ENCODE measurements at regions not wholly inside any gene's neighbourhood (a gene's known extent, or its start where the extent isn't known, plus 50 kb on each side); places are given as distances from the start of the nearest gene placed in this dataset.
"Not testable (repeated sequence)": the region's sequence is repeated elsewhere in the genome, so short reads cannot be mapped to it uniquely, and the experiment has no call there.

DNA sequence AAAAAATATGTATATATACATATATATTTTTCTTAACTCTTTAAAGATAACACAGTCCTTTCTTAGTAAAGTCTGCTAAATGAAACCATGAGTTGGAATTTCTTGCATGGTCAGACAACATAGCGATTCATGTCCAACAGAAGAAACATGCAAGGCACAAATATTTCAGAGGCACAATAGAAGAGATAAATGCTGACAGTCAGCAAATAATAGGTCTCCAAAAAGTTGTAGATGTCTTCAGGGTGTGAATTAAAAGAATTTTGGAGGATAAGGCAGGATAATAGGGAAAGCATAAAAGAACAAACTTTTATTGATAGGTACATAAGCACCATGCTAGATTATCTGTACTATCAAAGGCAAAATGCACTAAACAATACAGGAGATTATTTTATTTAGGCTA is 800.2 kb downstream of the PLCL1 start:
- DNase-seq, result no peak

DNA sequence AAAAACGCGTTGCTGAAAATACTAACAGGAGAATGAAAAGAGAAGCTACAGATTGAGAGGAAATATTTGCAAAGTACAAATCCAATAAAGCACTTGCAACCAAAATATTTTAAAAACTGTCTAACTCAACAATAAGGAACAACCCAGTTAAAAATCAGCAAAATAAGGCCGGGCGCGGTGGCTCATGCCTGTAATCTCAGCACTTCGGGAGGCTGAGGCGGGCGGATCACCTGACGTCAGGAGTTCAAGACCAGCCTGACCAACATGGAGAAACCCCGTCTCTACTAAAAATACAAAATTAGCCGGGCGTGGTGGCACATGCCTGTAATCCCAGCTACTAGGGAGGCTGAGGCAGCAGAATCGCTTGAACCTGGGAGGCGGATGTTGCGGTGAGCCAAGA is 798.6 kb downstream of the PLCL1 start:
- not testable (repeated sequence) for DNase-seq

DNA sequence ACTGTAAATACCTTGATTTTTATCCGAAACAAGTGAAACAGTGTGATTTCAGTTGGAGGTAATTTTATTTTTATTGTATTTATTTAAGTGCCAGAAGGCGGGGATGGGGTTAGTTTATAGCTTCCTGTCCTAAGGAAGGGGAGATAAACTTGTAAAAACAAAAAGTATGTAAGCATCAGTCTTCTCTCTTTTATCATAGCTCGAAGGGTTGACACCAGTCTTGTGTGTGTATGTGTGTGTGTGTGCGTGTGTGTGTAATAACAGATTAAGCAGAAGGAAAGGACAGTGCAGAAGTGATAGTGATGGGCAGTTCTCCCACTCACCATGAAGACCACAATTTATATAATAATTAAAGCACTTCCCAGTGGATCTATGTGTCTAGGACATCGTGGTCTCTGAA is 793.3 kb downstream of the PLCL1 start:
- no peak for DNase-seq

DNA sequence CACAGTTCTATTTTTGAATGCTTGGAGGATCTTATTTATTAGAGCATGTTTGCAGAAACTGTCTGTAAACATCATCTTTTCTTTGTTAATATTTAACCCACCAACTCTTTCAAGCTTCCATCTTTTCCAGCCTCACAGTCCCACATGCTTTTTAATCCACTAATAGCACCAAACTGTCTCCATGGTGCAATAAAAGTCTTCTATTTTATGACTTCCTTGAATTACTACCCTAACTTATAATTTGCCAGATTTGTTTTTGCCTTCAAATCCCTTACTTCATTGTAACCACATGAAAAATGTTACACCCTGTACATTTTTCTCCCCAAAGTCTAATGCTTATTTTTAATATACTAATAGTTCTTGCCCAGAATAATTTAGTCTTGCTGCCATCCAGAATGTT is 792.6 kb downstream of the PLCL1 start:
- no peak for DNase-seq

DNA sequence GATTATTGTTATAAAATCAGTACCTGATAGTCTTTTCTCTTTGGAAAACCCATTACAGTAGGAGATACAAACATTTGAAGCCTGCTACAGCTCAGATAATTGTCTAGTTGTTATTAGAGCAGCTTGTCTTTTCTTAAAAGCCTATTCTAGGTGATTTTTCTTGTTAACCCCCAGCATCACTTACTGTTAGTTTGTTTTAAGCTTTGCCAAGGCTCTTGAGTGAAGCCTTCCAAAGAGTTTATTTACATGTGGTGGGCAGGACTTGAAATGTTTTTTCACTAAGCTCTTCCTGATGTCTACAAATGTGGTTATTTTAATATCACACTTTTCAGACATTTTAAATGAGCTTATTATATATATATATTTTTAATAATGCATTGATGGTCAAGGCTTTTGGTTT is 791.3 kb downstream of the PLCL1 start:
- DNase-seq, result no peak

DNA sequence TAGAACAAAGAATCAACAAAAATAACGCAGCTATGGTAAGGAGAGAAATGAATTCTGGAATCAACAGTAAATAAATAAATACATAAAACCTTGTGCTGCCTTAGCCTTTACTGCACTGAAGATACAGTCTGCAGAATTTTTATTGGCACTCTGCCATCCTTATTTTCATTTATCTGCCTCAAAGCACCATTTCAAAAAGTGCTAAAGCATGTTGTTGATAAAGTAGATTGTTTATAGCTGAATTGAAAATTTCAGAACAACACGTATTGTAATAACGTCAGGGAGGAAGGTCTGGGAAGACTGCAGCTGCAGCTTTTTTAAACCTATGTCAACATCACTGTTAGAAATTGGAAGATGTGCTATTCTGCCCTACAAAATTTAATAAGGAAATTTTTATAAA is 787.2 kb downstream of the PLCL1 start:
- DNase-seq, result no peak

DNA sequence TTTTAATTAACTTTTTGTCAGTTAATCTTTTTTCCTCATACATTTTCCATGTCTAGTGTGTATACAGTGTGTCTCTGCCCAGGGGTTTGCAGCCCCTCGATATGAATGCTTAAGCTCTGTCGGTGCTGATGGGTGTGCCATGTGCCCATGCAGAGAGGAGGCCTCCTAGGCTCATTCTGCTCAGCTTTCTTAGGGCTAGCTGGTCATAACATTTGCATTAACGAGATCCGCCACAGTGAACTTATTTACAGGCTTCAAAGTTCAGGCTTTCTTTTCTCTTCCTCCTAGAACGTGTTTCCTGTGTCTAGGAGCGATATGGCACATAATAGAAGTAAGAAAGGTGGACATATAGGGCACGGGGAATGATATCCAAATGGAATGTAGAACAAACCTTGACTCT is 783.3 kb downstream of the PLCL1 start:
- no peak for DNase-seq

DNA sequence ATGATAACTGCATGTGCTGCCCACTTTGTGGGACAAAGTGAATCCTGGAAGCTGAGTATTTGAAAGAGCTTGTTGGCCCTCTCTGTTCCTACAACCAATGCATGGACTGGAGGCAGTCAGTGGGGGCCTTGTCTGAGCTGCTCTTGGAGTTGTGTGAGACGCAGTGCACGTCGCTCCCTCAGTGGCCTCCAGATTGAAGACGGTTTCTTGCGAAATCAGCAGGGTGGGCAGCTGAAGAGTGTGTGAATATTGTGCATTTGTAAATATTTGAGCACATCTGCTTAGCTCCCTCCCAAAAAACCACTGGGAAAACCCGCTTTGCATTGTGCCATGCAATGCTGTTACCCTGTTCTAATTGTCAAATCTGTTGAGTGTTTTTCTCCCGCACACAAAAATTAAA is 782.8 kb downstream of the PLCL1 start:
- no peak for DNase-seq

DNA sequence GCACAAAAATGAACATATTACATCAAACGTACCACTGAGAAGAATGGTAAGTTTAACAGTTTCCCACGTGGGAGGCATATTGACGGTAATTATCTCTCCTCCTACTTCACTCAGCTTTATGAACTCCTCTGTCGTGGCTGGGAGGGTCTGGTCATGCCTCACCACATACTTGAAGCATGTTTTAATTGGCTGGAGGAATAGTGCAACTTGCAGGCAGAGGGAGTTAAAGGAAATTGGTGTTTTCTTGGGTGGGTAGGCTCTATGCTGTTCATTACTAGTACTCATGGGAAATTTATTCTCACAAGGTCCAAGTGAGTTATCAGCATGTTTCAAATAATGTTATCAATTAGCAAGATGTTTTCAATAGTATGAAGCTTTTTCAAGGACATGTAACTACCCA is 767.0 kb downstream of the PLCL1 start:
- DNase-seq, result no peak

DNA sequence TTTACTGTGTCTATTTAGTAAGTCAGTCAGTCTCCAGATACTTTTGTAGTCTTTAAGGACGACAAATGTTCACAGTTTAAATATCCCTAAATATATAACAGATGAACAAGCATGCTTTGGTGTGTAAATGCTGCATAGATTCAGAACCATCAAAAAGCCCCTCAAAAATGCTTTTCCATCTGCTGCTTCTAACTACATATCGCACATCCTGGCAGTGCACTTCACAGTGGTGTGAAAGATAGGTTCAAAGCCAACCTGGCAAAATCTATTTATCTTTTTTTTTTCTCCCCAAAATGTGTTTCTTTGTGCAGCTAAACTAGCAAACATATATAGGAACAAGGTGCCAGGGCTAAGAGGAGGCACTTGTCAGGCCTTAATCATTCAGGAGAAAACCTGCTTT is 753.8 kb downstream of the PLCL1 start:
- no peak for DNase-seq

DNA sequence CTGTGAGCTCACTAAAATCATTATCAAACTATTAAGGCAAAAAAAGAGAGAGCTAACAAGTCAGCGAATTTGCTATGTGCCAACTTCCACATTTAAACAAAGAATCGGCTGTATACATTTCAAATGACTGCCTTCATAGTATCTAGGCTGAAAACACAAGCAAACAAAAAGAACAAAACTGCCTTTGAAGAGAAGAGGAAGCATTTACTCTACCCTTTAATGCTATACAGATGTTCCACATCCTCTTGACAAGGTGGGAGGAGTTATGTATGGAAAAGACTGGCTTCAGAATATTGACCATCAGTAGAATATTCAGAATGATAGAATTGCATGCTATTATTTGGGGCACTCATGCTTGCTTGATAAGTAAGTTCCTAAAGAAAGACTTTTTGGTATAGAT is 741.7 kb downstream of the PLCL1 start:
- DNase-seq, result no peak

DNA sequence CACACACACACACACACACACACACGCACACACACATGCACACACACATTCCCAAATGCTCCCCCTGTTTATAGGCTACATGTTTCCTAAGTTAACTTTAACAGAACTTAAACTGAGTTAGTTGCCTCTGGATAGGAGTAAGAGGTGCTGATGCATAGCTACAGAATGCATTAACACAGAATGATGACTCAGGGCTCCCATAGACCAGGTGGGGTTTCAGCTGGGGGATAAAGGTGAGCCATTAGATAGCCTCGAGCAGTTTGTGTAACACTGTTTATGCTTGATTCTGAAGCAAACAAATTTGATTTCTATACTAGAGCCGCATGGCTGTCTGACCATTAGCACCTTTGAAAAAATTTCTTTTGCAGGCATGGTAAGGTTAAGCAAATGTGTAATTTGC is 741.0 kb downstream of the PLCL1 start:
- no peak for DNase-seq

DNA sequence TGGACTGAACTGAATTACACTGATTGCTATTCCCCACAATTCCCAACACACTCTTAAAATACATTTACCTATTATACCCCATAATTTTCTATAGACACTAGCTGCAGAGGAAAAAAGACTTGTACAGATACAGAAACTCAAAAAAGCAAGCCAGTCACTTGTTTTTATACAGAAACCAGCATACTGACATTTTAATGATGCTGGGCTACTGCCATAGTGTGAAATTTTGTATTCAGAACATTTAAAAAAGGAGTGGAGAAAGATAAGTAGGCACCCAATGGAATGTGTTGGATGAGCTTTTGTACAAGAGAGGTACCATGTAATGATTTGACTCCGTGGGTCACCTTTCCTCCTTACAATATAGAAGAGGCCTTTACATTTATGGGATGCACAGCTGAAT is 740.1 kb downstream of the PLCL1 start:
- DNase-seq, result no peak

DNA sequence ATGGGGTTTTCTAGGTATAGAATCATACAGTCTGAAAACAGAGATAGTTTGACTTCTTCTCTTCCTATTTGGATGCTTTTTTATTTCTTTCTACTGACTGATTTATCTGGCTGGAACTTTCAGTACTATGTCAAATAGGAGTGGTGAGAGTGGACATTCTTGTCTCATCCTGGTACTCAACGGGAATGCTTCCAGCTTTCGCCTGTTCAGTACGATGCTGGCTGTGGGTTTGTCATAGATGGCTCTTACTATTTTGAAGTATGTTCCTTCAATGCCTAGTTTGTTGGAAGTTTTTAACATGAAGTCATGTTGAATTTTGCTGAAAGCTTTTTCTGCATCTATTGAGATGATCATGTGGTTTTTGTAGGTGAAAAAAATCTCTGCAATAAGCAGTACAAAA is 730.4 kb downstream of the PLCL1 start:
- no peak for DNase-seq

DNA sequence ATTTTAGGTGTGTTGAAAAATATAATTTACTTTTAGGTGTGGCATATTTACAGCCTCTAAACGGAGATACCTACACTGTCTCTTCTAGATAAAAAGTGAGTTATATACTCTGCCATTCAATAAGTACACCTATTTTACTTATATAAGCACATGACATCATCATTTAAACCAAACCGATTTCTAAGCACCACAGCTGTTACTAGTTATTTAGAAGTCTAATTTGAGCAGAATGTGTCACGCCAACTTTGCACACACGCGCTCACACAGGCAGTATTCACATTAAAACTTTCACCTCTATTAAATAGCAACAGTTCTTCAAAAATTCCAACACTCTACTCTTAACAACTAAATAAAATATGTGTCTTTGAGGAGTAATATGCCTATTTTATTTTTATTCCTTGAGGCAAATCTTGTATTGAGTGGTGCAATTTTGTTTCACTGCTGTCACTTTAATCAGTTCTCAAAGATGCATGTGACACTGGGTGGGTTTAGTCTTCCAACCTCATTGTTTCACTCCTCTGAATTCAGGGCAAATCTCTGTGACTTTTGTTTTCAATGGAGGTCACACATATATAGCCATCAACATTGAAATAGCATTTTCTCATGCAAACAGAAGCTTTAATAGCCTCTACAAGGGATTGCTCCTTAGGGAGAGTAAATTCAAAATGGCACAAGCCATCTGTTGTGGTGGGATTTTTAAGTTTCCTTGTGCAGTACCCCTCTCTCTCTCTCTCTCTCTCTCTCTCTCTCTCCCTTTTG is 721.0 kb downstream of the PLCL1 start:
- no peak for DNase-seq

DNA sequence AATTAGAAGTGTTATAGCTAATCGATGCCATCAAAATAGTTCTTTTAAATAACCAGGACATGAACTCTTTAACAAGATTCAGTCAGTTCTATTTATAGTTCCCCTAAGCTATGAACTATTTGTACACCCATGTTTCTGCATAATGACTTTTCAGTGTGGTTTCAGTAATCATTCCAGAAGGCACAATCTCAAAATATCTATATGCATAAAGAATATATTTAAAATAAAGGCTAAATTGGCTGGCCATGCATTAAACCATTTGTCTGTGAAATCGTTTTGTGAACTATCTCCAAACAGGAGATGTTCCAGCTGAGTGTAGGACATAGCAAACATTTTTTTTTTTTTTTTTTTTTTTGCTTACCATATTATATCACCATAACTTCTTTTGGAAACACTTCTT is 719.3 kb downstream of the PLCL1 start:
- DNase-seq, result no peak

DNA sequence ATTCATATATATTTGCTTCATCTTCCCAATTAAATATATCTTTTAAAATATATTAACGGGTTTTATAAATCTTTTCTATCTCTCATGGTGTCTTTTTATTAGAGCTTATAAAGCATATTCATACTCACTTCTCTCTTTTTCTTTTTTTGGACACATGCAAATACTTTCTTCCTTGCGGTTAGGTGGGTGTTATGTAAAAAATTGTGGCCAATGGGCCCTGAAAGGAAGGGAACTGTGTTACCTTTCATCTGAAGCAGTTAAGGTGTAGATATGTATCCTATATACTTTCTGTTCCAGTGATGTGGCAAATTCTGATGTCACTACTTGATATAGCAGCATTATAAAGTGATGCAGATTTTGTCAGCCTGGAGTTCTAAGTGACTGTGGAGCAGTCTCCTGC is 714.5 kb downstream of the PLCL1 start:
- DNase-seq, result no peak

DNA sequence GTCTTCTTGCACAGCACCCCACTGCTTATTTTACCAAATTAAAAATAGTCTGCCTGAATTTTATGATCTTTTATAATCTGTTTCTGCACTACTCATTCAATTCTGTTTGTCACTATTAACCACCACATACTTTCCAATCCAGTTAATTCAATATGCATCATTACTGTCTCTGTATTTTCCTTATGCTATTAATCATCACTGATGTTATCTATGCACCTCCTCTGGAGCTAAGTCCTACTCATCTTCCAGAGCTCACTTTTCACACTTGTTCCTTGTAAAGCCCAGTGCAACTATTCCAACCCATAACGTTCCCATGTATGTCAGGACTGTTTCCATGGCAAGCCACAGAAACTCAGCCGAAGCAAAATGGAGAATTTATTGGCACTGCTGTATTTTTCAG is 713.6 kb downstream of the PLCL1 start:
- DNase-seq, result no peak

DNA sequence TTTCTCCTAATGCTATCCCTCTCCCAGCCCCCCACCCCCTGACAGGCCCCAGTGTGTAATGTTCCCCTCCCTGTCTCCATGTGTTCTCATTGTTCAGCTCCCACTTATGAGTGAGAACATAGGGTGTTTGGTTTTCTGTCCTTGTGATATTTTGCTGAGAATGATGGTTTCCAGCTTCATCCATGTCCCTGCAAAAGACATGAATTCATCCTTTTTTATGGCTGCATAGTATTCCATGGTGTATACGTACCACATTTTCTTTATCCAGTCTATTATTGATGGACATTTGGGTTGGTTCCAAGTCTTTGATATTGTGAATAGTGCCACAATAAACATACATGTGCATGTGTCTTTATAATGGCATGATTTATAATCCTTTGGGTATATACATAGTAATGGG is 704.2 kb downstream of the PLCL1 start:
- not testable (repeated sequence) for DNase-seq

DNA sequence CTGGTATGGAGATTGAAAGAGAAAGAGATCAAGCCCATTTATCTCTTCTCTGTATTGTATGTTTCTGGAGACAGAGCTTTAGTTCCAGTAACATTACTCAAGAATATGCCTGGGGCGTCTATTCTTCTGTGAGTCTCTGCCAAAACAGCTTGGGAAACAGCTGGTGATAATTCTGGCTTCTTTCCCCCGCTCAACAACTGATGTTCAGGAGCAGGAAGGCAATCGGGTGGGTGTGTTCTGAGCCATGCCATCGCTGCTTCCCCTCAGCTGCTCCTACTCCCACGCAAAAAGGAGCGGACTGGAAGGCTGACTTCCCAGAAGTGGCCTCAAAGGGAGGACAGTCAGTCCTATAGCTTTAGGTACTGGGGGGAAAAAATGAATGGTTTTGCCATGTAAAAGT is 695.1 kb downstream of the PLCL1 start:
- DNase-seq, result no peak

DNA sequence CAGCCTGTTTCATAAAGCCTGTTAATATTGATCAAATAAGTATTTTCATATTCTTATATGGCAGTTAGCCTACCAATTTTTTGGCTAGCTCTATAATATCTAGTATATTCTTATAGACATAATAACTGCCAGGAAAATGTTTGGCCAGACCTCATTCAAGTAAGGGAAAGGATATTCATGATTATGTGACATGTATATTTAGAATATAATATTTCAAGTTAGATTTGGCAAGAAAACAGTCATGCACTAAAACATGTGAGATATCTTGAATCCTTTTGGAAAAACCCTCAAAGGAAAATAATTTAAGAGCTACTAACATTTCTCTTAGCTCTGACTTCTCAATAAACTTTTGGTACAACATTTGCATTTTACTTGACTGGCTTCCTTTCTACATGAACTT is 694.1 kb downstream of the PLCL1 start:
- DNase-seq, result no peak

DNA sequence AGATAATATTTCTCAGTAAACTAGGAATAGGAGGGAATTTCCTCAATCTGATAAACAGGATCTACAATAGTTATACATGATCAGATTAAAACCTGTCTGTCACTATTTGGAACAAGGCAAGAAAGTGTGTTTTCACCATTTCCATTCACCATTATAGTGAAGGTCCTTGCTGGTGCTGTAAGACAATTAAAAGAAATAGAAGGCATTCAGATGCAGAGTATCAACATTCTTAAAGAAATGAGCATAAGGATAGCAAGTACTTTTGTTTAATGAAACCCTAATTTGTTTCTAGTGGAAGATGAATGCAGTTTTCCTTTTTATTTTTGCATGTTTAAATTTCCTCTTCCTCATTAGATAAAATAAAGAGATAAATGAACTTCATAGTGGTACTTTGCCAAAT is 693.7 kb downstream of the PLCL1 start:
- no peak for DNase-seq

DNA sequence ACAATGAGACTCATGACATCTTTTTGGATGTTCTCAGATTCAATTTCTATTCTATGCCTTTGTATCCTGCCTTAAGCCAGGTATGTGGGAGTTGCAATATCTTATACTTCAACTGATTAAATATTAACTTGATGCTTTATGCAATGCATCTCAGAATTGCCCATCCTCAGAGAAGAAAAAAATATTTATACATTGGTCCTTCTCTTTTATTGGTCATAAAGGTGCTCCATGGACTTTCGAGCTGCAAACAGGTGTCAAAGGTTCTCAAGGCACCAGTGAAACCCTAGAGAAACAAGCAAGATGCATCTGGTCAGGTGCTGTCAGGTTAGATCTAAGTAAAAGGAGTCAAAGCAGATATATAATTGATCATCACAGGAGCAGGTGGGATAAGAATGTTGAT is 690.5 kb downstream of the PLCL1 start:
- no peak for DNase-seq

DNA sequence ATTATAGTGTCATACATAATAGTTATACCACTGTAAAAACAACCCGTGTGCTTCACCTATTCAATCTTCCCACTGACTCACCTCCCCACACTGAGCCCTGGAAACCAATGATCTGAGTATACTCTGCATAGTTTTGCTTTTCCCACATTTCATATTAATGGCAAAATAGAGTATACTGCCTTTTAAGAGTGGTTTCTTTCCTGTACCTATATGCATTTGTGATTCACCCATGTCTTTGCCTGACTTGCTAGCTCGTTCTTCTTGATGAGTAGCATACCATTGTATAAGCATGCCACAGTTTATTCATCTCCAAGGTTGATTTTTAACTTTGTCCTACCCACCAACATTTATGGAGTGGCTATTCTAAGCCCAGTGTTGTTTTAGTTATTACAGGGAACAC is 686.4 kb downstream of the PLCL1 start:
- DNase-seq, result no peak

DNA sequence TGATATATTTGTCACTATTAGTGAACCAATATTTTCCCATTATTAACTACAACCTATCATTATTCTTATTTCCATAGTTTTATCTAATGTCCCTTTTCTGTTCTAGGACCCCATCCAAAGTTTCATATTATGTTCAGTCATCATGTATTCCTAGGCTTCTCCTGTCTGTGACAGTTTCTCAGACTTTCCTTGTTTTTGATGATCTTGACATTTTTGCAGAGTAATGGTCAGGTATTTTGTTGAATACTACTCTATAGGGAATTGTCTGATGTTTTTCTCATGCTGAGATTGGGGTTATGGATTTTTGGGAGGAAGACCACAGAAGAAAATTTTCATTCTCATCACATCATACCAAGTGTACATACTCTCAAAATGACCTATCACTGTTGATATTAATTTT is 684.6 kb downstream of the PLCL1 start:
- DNase-seq, result no peak

DNA sequence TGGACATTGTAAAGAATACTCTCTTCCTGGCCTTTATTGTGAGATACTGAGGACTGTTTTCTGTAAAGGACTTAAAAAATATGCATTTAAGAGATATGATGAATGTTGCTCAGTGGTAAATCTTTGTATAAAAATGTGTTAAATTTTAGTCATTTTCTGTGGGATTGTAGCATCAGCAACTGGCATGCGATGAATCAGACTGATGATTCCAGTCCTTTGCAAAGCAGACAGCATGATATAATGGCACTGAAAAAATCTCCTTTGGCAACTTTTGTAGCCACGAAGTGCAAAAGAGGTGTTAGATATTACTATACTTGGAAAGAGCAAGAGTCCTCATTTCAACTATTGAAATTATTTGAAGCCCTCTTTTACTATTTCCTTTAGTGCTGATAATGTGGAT is 678.7 kb downstream of the PLCL1 start:
- no peak for DNase-seq
